Prostate gland (tissue), 2 donors: ENCODE measurements at regions not wholly inside any gene's neighbourhood (a gene's known extent, or its start where the extent isn't known, plus 50 kb on each side); places are given as distances from the start of the nearest gene placed in this dataset.

Experiments
- DNase-seq: peaks from one replicate; pipeline ENCODE4 v3.0.0-alpha.2; 2019; ENCODE audit warnings: low spot score
- H3K27ac ChIP-seq, 2 donors: fragments of 200-600 bp; sonication (generic); 2 replicates each; pipeline ENCODE4 v1.5.1; 2017 to 2019
- H3K27me3 ChIP-seq: fragments of 200-600 bp; sonication (generic); replicated peaks from 2 replicates; pipeline ENCODE4 v1.5.1; 2019; ENCODE audit not compliant: insufficient read depth
- H3K36me3 ChIP-seq, 2 donors: fragments of 200-600 bp; sonication (generic); 1 replicate in 1 of 2; 2 replicates in 1 of 2; pipeline versions ENCODE4 v1.5.1 to v1.8.1; 2017 to 2019
- H3K4me1 ChIP-seq: fragments of 200-600 bp; sonication (generic); replicated peaks from 2 replicates; pipeline ENCODE4 v1.5.1; 2019
- H3K4me3 ChIP-seq, 2 donors: fragments of 200-600 bp; sonication (generic); 2 replicates each; pipeline ENCODE4 v1.5.1; 2017 to 2019
- H3K9me3 ChIP-seq: fragments of 200-600 bp; sonication (generic); 2 replicates; pipeline ENCODE4 v1.5.1; 2017
- POLR2A ChIP-seq: fragments of 450-650 bp; IDR thresholded peaks from one replicate; pipeline ENCODE4 v1.6.1; 2016; ENCODE audit warnings: antibody characterized with exemption, mild to moderate bottlenecking
- POLR2AphosphoS5 ChIP-seq: sonication (generic); formaldehyde crosslinking; IDR thresholded peaks from one replicate; pipeline ENCODE4 v1.6.1; 2017; ENCODE audit warnings: antibody characterized with exemption
- WGBS: methylation state at CpG from one replicate; pipeline ENCODE4 v1.1.5; 2018; 5-methylcytosine and 5-hydroxymethylcytosine counted together
- intact Hi-C: fragments of 100-400 bp; cut with DNase I; formaldehyde crosslinking; loops from one replicate; pipeline ENCODE4 v1.14.2; 2022
- TF ChIP-seq, protein P1 (sequence below), 4 experiments: fragments of 200-600 bp in 2 of 4; fragments of 450-650 bp in 2 of 4; sonication (generic) in 2 of 4; IDR thresholded peaks; 1 replicate in 3 of 4; 2 replicates in 1 of 4; pipeline ENCODE4 v1.5.1; 2016 to 2019; ENCODE audit warnings: antibody characterized with exemption in 4 of 4, mild to moderate bottlenecking in 2 of 4, moderate library complexity in 2 of 4

- Histone ChIP-seq H3K9me3 (no peaks in the 10 kb centered on the region), H3K36me3 (no peaks in the 10 kb centered on the region), H3K27me3 (no peaks in the 10 kb centered on the region), H3K4me1 (no peaks in the 10 kb centered on the region), H3K4me3 (no peak overlapping the region), H3K27ac (no peak overlapping the region)
- intact Hi-C loops, result no loop called here
- no peak for DNase-seq
- TF ChIP-seq POLR2A (no peak), POLR2AphosphoS5 (no peak)
- TF ChIP-seq, protein P1, sequence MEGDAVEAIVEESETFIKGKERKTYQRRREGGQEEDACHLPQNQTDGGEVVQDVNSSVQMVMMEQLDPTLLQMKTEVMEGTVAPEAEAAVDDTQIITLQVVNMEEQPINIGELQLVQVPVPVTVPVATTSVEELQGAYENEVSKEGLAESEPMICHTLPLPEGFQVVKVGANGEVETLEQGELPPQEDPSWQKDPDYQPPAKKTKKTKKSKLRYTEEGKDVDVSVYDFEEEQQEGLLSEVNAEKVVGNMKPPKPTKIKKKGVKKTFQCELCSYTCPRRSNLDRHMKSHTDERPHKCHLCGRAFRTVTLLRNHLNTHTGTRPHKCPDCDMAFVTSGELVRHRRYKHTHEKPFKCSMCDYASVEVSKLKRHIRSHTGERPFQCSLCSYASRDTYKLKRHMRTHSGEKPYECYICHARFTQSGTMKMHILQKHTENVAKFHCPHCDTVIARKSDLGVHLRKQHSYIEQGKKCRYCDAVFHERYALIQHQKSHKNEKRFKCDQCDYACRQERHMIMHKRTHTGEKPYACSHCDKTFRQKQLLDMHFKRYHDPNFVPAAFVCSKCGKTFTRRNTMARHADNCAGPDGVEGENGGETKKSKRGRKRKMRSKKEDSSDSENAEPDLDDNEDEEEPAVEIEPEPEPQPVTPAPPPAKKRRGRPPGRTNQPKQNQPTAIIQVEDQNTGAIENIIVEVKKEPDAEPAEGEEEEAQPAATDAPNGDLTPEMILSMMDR (IDR thresholded peaks at IDR 0.05), result no peak
- 95% methylated on average over 3 of the region's 3 CpGs for WGBS
Measured at GRCh38 chr14:44353805-44354204, 153.3 kb downstream of the FSCB start.

- intact Hi-C loops, result no loop called here
- H3K4me1 ChIP-seq, result no peaks in the 10 kb centered on the region
- H3K4me3 ChIP-seq, result no peak overlapping the region
- H3K27me3 ChIP-seq, result no peaks in the 10 kb centered on the region
- 15% methylated on average over 1 of the region's 1 CpG for WGBS
- TF ChIP-seq, protein P1 (IDR thresholded peaks at IDR 0.05), result no peak
- H3K9me3 ChIP-seq, result no peaks in the 10 kb centered on the region
- H3K27ac ChIP-seq, result no peak overlapping the region
- DNase-seq, result no peak
- H3K36me3 ChIP-seq, result no peaks in the 10 kb centered on the region
Measured at GRCh38 chr14:44352201-44352600, 154.9 kb downstream of the FSCB start.

DNA sequence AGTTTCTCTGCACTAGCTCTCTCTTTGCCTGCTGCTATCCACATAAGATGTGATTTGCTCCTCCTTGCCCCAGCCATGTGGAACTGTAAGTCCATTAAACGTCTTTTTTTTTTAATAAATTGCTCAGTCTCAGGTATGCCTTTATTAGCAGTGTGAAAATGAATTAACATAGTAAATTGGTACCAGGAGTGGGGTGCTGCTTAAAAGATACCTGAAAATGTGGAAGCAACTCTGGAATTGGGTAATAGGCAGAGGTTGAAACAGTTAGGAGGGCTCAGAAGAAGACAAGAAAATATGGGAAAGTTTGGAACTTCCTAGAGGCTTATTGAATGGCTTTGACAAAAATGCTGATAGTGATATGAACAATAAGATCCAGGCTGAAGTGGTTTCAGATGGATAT lies 159.8 kb downstream of the FSCB start:
- no peaks in the 10 kb centered on the region for H3K27me3 ChIP-seq
- no peak overlapping the region for H3K4me3 ChIP-seq
- H3K9me3 ChIP-seq, result no peaks in the 10 kb centered on the region
- no peak overlapping the region for H3K27ac ChIP-seq
- H3K4me1 ChIP-seq, result no peaks in the 10 kb centered on the region
- no peaks in the 10 kb centered on the region for H3K36me3 ChIP-seq
- no peak for DNase-seq
- 60% methylated on average over 1 of the region's 1 CpG for WGBS
- TF ChIP-seq, protein P1 (IDR thresholded peaks at IDR 0.05), result no peak
- TF ChIP-seq POLR2AphosphoS5 (no peak), POLR2A (no peak)
- intact Hi-C loops, result no loop called here

- Histone ChIP-seq H3K36me3 (no peaks in the 10 kb centered on the region), H3K4me3 (no peak overlapping the region), H3K9me3 (no peaks in the 10 kb centered on the region), H3K27ac (no peak overlapping the region), H3K27me3 (no peaks in the 10 kb centered on the region), H3K4me1 (no peaks in the 10 kb centered on the region)
- WGBS, result 87% methylated on average over 3 of the region's 3 CpGs
- intact Hi-C loops, result no loop called here
- no peak for TF ChIP-seq POLR2AphosphoS5
- TF ChIP-seq, protein P1 (IDR thresholded peaks at IDR 0.05), result no peak
- TF ChIP-seq POLR2A, result no peak
- DNase-seq, result no peak
Measured at GRCh38 chr14:44341116-44341515, 166.0 kb downstream of the FSCB start.

GRCh38 chr14:44339862-44340261 lies 167.2 kb downstream of the FSCB start:
- TF ChIP-seq POLR2A (no peak), POLR2AphosphoS5 (no peak)
- TF ChIP-seq, protein P1 (IDR thresholded peaks at IDR 0.05), result no peak
- Histone ChIP-seq H3K27ac (no peak overlapping the region), H3K9me3 (no peaks in the 10 kb centered on the region), H3K36me3 (no peaks in the 10 kb centered on the region), H3K27me3 (no peaks in the 10 kb centered on the region), H3K4me3 (no peak overlapping the region), H3K4me1 (no peaks in the 10 kb centered on the region)
- 95% methylated on average over 1 of the region's 1 CpG for WGBS
- intact Hi-C loops, result no loop called here
- no peak for DNase-seq
